ENCODE measurements at regions not wholly inside any gene's neighbourhood (a gene's known extent, or its start where the extent isn't known, plus 50 kb on each side); places are given as distances from the start of the nearest gene placed in this dataset.

GRCh38 chr3:8224941-8225340 lies 276.7 kb upstream of the LMCD1 start:
- ChIA-PET CTCF (no interaction called here), POLR2A (ENCODE audit: low non-redundant PET) (no interaction called here)
- DNase-seq (ENCODE audit: low spot score) = no peak
- Histone ChIP-seq H3K36me3 (ENCODE audit: insufficient read depth, low read length, poor library complexity, severe bottlenecking) (no peaks in the 10 kb centered on the region), H3K27me3 (replicated peaks; ENCODE audit: insufficient read depth, low read depth, low read length, poor library complexity) (no peaks in the 10 kb centered on the region), H3K4me1 (ENCODE audit: insufficient read depth, low read length, poor library complexity, severe bottlenecking) (no peaks in the 10 kb centered on the region), H3K27ac (ENCODE audit: low read depth, low read length, poor library complexity, severe bottlenecking) (no peak overlapping the region), H3K9me3 (ENCODE audit: low read depth, low read length, poor library complexity, severe bottlenecking) (no peaks in the 10 kb centered on the region), H3K4me3 (ENCODE audit: low read depth, low read length, poor library complexity, severe bottlenecking) (no peak overlapping the region)
- no TSS peak for BruUV-seq (replicated peaks)
- no peak for TF ChIP-seq CTCF (conservative IDR thresholded peaks at IDR 0.05; ENCODE audit: low read depth, low read length)
- TF ChIP-seq EZH2 (IDR thresholded peaks at IDR 0.05; ENCODE audit: borderline replicate concordance, low read depth, low read length, poor library complexity, severe bottlenecking) = no peak
- intact Hi-C loops (cut with micrococcal nuclease; ENCODE audit: unreplicated experiment) = no loop called here

- no TSS peak for BruUV-seq (replicated peaks)
- DNase-seq (ENCODE audit: low spot score) = no peak
- intact Hi-C loops (cut with micrococcal nuclease; ENCODE audit: unreplicated experiment) = no loop called here
- peaks cover 21% of the 10 kb centered on the region for H3K4me1 ChIP-seq (ENCODE audit: insufficient read depth, low read length, poor library complexity, severe bottlenecking)
- no peak overlapping the region for H3K27ac ChIP-seq (ENCODE audit: low read depth, low read length, poor library complexity, severe bottlenecking)
- H3K36me3 ChIP-seq (ENCODE audit: insufficient read depth, low read length, poor library complexity, severe bottlenecking) = no peaks in the 10 kb centered on the region
- no peaks in the 10 kb centered on the region for H3K27me3 ChIP-seq (replicated peaks; ENCODE audit: insufficient read depth, low read depth, low read length, poor library complexity)
- H3K4me3 ChIP-seq (ENCODE audit: low read depth, low read length, poor library complexity, severe bottlenecking) = no peak overlapping the region
- no peaks in the 10 kb centered on the region for H3K9me3 ChIP-seq (ENCODE audit: low read depth, low read length, poor library complexity, severe bottlenecking)
- CTCF ChIA-PET = no interaction called here
- POLR2A ChIA-PET (ENCODE audit: low non-redundant PET) = no interaction called here
- no peak for TF ChIP-seq EZH2 (IDR thresholded peaks at IDR 0.05; ENCODE audit: borderline replicate concordance, low read depth, low read length, poor library complexity, severe bottlenecking)
Measured at GRCh38 chr3:8233938-8234337, 267.7 kb upstream of the LMCD1 start.

- intact Hi-C loops (cut with micrococcal nuclease; ENCODE audit: unreplicated experiment) = loop anchor here (5.0 kb wide), 1 partner anchor 124 kb away; no protein-coding TSS in a partner anchor
- CTCF ChIA-PET = no interaction called here
- H3K27me3 ChIP-seq (replicated peaks; ENCODE audit: insufficient read depth, low read depth, low read length, poor library complexity) = no peaks in the 10 kb centered on the region
- no peaks in the 10 kb centered on the region for H3K9me3 ChIP-seq (ENCODE audit: low read depth, low read length, poor library complexity, severe bottlenecking)
- no peaks in the 10 kb centered on the region for H3K36me3 ChIP-seq (ENCODE audit: insufficient read depth, low read length, poor library complexity, severe bottlenecking)
- no peak overlapping the region for H3K4me3 ChIP-seq (ENCODE audit: low read depth, low read length, poor library complexity, severe bottlenecking)
- no peak for DNase-seq (ENCODE audit: low spot score)
- H3K27ac ChIP-seq (ENCODE audit: low read depth, low read length, poor library complexity, severe bottlenecking) = no peak overlapping the region
- BruUV-seq (replicated peaks) = no TSS peak
- POLR2A ChIA-PET (ENCODE audit: low non-redundant PET) = interaction anchor here (0.7 kb wide), 1 partner anchor 43 kb away, joined by 3 read pairs; no protein-coding TSS in a partner anchor
- peaks cover 32% of the 10 kb centered on the region for H3K4me1 ChIP-seq (ENCODE audit: insufficient read depth, low read length, poor library complexity, severe bottlenecking)
- no peak for TF ChIP-seq EZH2 (IDR thresholded peaks at IDR 0.05; ENCODE audit: borderline replicate concordance, low read depth, low read length, poor library complexity, severe bottlenecking)
- no peak for TF ChIP-seq CTCF (conservative IDR thresholded peaks at IDR 0.05; ENCODE audit: low read depth, low read length)
Measured at GRCh38 chr3:8236264-8236663, 265.4 kb upstream of the LMCD1 start.

GRCh38 chr3:8237893-8238292 lies 263.7 kb upstream of the LMCD1 start:
- BruUV-seq (replicated peaks) = no TSS peak
- Histone ChIP-seq H3K9me3 (ENCODE audit: low read depth, low read length, poor library complexity, severe bottlenecking) (peaks cover 8% of the 10 kb centered on the region), H3K4me3 (ENCODE audit: low read depth, low read length, poor library complexity, severe bottlenecking) (no peak overlapping the region), H3K36me3 (ENCODE audit: insufficient read depth, low read length, poor library complexity, severe bottlenecking) (no peaks in the 10 kb centered on the region), H3K27ac (ENCODE audit: low read depth, low read length, poor library complexity, severe bottlenecking) (peak overlapping the region; percentile 9), H3K27me3 (replicated peaks; ENCODE audit: insufficient read depth, low read depth, low read length, poor library complexity) (no peaks in the 10 kb centered on the region), H3K4me1 (ENCODE audit: insufficient read depth, low read length, poor library complexity, severe bottlenecking) (peaks cover 32% of the 10 kb centered on the region)
- intact Hi-C loops (cut with micrococcal nuclease; ENCODE audit: unreplicated experiment) = loop anchor here (5.0 kb wide), 1 partner anchor 126 kb away; no protein-coding TSS in a partner anchor
- DNase-seq (ENCODE audit: low spot score) = no peak
- ChIA-PET CTCF (no interaction called here), POLR2A (ENCODE audit: low non-redundant PET) (no interaction called here)
- TF ChIP-seq EZH2 (IDR thresholded peaks at IDR 0.05; ENCODE audit: borderline replicate concordance, low read depth, low read length, poor library complexity, severe bottlenecking) = no peak

All from A673 (cell line).